GM19397 (cell line): ENCODE measurements at regions not wholly inside any gene's neighbourhood (a gene's known extent, or its start where the extent isn't known, plus 50 kb on each side); places are given as distances from the start of the nearest gene placed in this dataset.

Source experiments
- ATAC-seq: cut with Tn5 transposase; IDR thresholded peaks from one replicate; pipeline ENCODE4 v1.9.1; 2021; ENCODE audit warnings: mild to moderate bottlenecking, moderate library complexity; ENCODE audit not compliant: unreplicated experiment

- ATAC-seq, result no peak
Measured at GRCh38 chr2:64311948-64312621, 141.9 kb upstream of the LGALSL start.

GRCh38 chr2:64312622-64313397 lies 141.2 kb upstream of the LGALSL start:
- no peak for ATAC-seq

DNA sequence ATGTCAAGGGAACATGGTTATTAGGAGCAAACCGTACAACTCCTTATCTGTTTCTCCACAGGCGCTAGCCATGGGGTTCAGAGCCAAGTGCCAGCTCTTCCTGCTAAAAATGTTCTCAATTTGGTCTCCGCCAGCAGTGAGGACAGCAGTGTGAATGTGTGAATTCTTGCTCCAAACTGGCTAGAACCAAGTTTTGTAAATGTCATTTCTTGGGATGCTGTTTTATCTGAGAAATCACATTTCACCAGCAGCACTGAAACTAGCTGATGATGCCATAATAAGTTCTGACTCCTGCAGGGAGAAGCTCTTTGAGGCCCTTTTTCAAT lies 140.6 kb upstream of the LGALSL start:
- no peak for ATAC-seq

- ATAC-seq, result no peak
Measured at GRCh38 chr2:64315291-64315960, 138.5 kb upstream of the LGALSL start.

GRCh38 chr2:64317707-64318475 lies 136.1 kb upstream of the LGALSL start:
- ATAC-seq, result no peak

DNA sequence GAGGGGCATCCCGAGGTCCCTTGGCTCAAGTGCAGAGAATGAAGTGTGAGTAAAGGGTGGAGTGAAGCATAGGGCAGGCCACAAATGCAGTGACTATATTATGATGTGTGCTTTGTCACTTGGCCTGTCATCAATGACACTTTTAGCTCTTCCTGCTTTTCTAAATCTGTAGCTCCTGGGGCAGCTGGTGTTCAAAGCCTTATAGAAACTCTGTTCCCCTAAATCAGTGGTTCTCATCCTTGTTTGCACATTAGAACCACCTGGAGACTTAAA lies 135.6 kb upstream of the LGALSL start:
- no peak for ATAC-seq

GRCh38 chr2:64319896-64320295 lies 134.1 kb upstream of the LGALSL start:
- no peak for ATAC-seq

- ATAC-seq, result no peak
Measured at GRCh38 chr2:64322433-64322832, 131.5 kb upstream of the LGALSL start.

DNA sequence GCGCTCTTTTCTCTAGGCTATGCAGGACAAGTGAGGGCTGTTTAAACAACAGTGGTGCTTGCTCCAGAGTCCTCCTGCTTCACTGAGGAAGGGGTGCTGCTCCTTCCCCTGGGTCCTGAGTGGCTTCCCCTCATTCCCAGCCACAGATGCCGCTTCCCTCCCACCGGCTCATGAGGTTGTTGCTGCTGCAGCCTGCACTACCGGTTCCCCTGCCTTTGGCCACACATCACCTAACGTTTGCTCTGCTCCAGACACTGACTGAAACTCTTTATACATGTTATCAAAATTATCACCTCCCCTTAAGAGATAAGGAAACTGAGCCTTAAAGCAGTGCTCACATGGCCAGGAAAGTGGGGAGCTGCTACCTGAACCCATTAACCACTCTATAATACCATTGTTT lies 130.8 kb upstream of the LGALSL start:
- no peak for ATAC-seq

- no peak for ATAC-seq
Measured at GRCh38 chr2:64324746-64325410, 129.1 kb upstream of the LGALSL start.

DNA sequence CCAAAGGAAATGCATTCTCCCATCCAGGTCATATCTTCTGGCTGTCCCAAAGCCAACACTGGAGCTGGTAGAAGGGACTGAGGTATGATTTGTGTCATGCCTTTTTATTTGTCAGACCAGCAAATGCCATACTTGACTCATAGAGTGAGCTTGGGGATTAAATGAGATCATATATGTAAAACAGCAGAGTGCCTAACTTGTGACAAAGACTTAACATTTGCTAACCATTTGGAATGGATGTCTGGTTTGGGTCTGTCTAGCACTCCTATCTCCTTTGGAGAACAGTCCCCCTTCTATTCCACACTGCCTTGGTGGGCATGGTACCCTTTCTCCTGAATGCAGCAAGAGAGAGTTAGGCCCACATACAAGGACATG lies 128.5 kb upstream of the LGALSL start:
- ATAC-seq, result no peak

GRCh38 chr2:64325852-64326577 lies 127.9 kb upstream of the LGALSL start:
- ATAC-seq, result peak; percentile 87

GRCh38 chr2:64326578-64327050 lies 127.3 kb upstream of the LGALSL start:
- no peak for ATAC-seq

GRCh38 chr2:64327129-64327509 lies 126.8 kb upstream of the LGALSL start:
- ATAC-seq, result no peak

- ATAC-seq, result no peak
Measured at GRCh38 chr2:64327510-64328414, 126.2 kb upstream of the LGALSL start.

DNA sequence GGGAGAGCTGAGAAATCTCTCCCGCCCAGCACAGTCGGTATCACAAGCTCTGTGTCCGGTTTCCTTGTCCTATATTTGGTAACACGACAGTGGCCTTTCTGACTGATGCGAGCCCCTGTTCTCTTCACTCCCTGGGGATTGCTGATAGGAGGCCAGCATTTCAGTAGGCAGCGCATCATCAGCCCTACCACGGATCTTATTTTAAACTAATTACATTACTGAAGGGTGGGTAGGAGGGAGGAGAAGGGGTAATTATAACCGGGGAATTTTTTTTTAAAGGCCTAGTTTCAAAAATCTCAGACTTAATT lies 125.6 kb upstream of the LGALSL start:
- no peak for ATAC-seq

GRCh38 chr2:64328756-64329155 lies 125.2 kb upstream of the LGALSL start:
- ATAC-seq, result no peak

GRCh38 chr2:64329848-64330247 lies 124.1 kb upstream of the LGALSL start:
- no peak for ATAC-seq

- ATAC-seq, result no peak
Measured at GRCh38 chr2:64330281-64331113, 123.5 kb upstream of the LGALSL start.
